HG03342 (cell line): ENCODE measurements at regions not wholly inside any gene's neighbourhood (a gene's known extent, or its start where the extent isn't known, plus 50 kb on each side); places are given as distances from the start of the nearest gene placed in this dataset.

ENCODE experiments used
- ATAC-seq: cut with Tn5 transposase; IDR thresholded peaks from one replicate; pipeline ENCODE4 v1.9.1; 2021; ENCODE audit warnings: mild to moderate bottlenecking, moderate library complexity; ENCODE audit not compliant: unreplicated experiment

GRCh38 chr17:74098136-74099024, 105.1 kb upstream of the RPL38 start:
- no peak for ATAC-seq

- ATAC-seq: no peak
These were observed 103.8 kb upstream of the RPL38 start for GRCh38 chr17:74099442-74100340.

GRCh38 chr17:74104921-74105320, 98.6 kb upstream of the RPL38 start:
- ATAC-seq: no peak

GRCh38 chr17:74107107-74107506, 96.4 kb upstream of the RPL38 start:
- ATAC-seq: no peak

GRCh38 chr17:74108126-74108705, 95.3 kb upstream of the RPL38 start:
- ATAC-seq: no peak

- ATAC-seq: no peak
These were observed 93.0 kb upstream of the RPL38 start for GRCh38 chr17:74110467-74110866.

- ATAC-seq: no peak
These were observed 90.2 kb upstream of the RPL38 start for GRCh38 chr17:74113326-74113725.

GRCh38 chr17:74113952-74114351, 89.5 kb upstream of the RPL38 start:
- no peak for ATAC-seq

GRCh38 chr17:74114881-74115470, 88.5 kb upstream of the RPL38 start:
- no peak for ATAC-seq

- ATAC-seq: no peak
These were observed 87.9 kb upstream of the RPL38 start for GRCh38 chr17:74115586-74115985.

- no peak for ATAC-seq
These were observed 87.3 kb upstream of the RPL38 start for GRCh38 chr17:74116087-74116717.

- ATAC-seq: no peak
These were observed 86.3 kb upstream of the RPL38 start for GRCh38 chr17:74117087-74117698.

GRCh38 chr17:74117999-74118421, 85.5 kb upstream of the RPL38 start:
- ATAC-seq: no peak

GRCh38 chr17:74118504-74118903, 85.0 kb upstream of the RPL38 start:
- no peak for ATAC-seq

- ATAC-seq: no peak
These were observed 84.4 kb upstream of the RPL38 start for GRCh38 chr17:74119049-74119580.

GRCh38 chr17:74119965-74120364, 83.5 kb upstream of the RPL38 start:
- no peak for ATAC-seq

- no peak for ATAC-seq
These were observed 80.1 kb upstream of the RPL38 start for GRCh38 chr17:74123350-74123749.

GRCh38 chr17:74123866-74124444, 79.5 kb upstream of the RPL38 start:
- no peak for ATAC-seq

- ATAC-seq: no peak
These were observed 78.3 kb upstream of the RPL38 start for GRCh38 chr17:74125156-74125555.
